B cell (primary cell): ENCODE measurements at regions not wholly inside any gene's neighbourhood (a gene's known extent, or its start where the extent isn't known, plus 50 kb on each side); places are given as distances from the start of the nearest gene placed in this dataset.

Experiments
- EZH2 ChIP-seq: IDR thresholded peaks from 2 replicates; pipeline ENCODE4 v1.6.1; 2012; ENCODE audit warnings: borderline replicate concordance, low read depth, mild to moderate bottlenecking, moderate library complexity, low read length; ENCODE audit not compliant: insufficient read depth, poor library complexity, severe bottlenecking
- TF ChIP-seq, protein P1 (sequence below): fragments of 200-600 bp; IDR thresholded peaks from one replicate; pipeline ENCODE4 v1.8.0; 2022; ENCODE audit warnings: antibody characterized with exemption, mild to moderate bottlenecking

DNA sequence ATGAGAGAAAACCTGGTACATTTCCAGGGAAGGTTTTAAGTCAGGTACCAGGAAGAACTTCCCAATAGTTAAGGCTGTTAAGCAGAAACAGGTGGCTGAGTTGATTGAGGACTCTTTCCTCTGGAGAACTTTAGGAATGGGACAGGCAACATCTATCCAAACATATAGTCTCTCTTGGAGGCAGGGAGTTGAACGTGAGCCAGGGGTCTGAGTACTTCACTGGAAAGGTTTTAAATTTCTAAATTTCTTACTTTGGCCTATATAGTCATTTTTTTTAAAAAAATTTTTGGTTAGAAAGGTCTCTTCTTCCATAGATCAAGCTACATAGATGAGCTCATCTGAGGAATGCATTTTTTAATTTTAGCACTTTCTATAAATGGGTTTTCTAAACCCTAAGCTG lies 261.4 kb upstream of the TCF4 start:
- TF ChIP-seq, protein P1, sequence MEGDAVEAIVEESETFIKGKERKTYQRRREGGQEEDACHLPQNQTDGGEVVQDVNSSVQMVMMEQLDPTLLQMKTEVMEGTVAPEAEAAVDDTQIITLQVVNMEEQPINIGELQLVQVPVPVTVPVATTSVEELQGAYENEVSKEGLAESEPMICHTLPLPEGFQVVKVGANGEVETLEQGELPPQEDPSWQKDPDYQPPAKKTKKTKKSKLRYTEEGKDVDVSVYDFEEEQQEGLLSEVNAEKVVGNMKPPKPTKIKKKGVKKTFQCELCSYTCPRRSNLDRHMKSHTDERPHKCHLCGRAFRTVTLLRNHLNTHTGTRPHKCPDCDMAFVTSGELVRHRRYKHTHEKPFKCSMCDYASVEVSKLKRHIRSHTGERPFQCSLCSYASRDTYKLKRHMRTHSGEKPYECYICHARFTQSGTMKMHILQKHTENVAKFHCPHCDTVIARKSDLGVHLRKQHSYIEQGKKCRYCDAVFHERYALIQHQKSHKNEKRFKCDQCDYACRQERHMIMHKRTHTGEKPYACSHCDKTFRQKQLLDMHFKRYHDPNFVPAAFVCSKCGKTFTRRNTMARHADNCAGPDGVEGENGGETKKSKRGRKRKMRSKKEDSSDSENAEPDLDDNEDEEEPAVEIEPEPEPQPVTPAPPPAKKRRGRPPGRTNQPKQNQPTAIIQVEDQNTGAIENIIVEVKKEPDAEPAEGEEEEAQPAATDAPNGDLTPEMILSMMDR = no peak
- TF ChIP-seq EZH2 = no peak
